ENCODE measurements at regions not wholly inside any gene's neighbourhood (a gene's known extent, or its start where the extent isn't known, plus 50 kb on each side); places are given as distances from the start of the nearest gene placed in this dataset.

- TF ChIP-seq, protein P1, sequence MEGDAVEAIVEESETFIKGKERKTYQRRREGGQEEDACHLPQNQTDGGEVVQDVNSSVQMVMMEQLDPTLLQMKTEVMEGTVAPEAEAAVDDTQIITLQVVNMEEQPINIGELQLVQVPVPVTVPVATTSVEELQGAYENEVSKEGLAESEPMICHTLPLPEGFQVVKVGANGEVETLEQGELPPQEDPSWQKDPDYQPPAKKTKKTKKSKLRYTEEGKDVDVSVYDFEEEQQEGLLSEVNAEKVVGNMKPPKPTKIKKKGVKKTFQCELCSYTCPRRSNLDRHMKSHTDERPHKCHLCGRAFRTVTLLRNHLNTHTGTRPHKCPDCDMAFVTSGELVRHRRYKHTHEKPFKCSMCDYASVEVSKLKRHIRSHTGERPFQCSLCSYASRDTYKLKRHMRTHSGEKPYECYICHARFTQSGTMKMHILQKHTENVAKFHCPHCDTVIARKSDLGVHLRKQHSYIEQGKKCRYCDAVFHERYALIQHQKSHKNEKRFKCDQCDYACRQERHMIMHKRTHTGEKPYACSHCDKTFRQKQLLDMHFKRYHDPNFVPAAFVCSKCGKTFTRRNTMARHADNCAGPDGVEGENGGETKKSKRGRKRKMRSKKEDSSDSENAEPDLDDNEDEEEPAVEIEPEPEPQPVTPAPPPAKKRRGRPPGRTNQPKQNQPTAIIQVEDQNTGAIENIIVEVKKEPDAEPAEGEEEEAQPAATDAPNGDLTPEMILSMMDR (IDR thresholded peaks at IDR 0.05), result no peak
- TF ChIP-seq POLR2A (IDR thresholded peaks at IDR 0.05) (no peak), POLR2AphosphoS5 (IDR thresholded peaks at IDR 0.05) (no peak), EP300 (IDR thresholded peaks at IDR 0.05) (no peak)
These were observed 227.4 kb upstream of the PLPP4 start for GRCh38 chr10:120229641-120230040.
